ENCODE measurements at regions not wholly inside any gene's neighbourhood (a gene's known extent, or its start where the extent isn't known, plus 50 kb on each side); places are given as distances from the start of the nearest gene placed in this dataset.

- Mint-ChIP-seq H3K4me3 (no peak overlapping the region), H3K9me3 (no peaks in the 10 kb centered on the region), H3K27me3 (no peaks in the 10 kb centered on the region), H3K27ac (no peak overlapping the region), H3K4me1 (ENCODE audit: low read depth) (no peaks in the 10 kb centered on the region), H3K36me3 (ENCODE audit: low read depth) (no peaks in the 10 kb centered on the region)
- Histone ChIP-seq H3K36me3 (ENCODE audit: insufficient read depth, low read length) (no peaks in the 10 kb centered on the region), H3K4me3 (ENCODE audit: low read length) (no peak overlapping the region), H3K9me3 (ENCODE audit: control insufficient read depth in 1 of 2, insufficient read depth in 1 of 2, low read length in 2 of 2) (peaks cover 0 to 3% of the 10 kb centered on the region in 2 experiments), H3K27me3 (ENCODE audit: control insufficient read depth in 1 of 2, insufficient read depth in 2 of 2, low read length in 2 of 2) (no peaks in the 10 kb centered on the region), H3K4me1 (ENCODE audit: insufficient read depth, low read length) (no peaks in the 10 kb centered on the region), H3K27ac (ENCODE audit: low read depth in 1 of 2, low read length in 2 of 2) (no peak overlapping the region)
- intact Hi-C loops (cut with DNase I, micrococcal nuclease), result no loop called here
- no peak for TF ChIP-seq CTCF (IDR thresholded peaks at IDR 0.05)
- ChIA-PET POLR2A (no interaction called here), CTCF (no interaction called here)
- DNase-seq, result no peak
- ATAC-seq (ENCODE audit: poor library complexity), result no peak
Observed at GRCh38 chr12:60195483-60195882, 599.7 kb downstream of the SLC16A7 start.

GRCh38 chr12:60196366-60196765, 600.5 kb downstream of the SLC16A7 start:
- H3K4me3 Mint-ChIP-seq, result no peak overlapping the region

GRCh38 chr12:60197589-60197988, 601.8 kb downstream of the SLC16A7 start:
- intact Hi-C loops (cut with DNase I, micrococcal nuclease), result no loop called here
- ChIA-PET CTCF (no interaction called here), POLR2A (no interaction called here)
- Histone ChIP-seq H3K36me3 (ENCODE audit: insufficient read depth, low read length) (no peaks in the 10 kb centered on the region), H3K4me1 (ENCODE audit: insufficient read depth, low read length) (no peaks in the 10 kb centered on the region), H3K9me3 (ENCODE audit: control insufficient read depth in 1 of 2, insufficient read depth in 1 of 2, low read length in 2 of 2) (peaks cover 0 to 3% of the 10 kb centered on the region in 2 experiments), H3K27me3 (ENCODE audit: control insufficient read depth in 1 of 2, insufficient read depth in 2 of 2, low read length in 2 of 2) (no peaks in the 10 kb centered on the region), H3K27ac (ENCODE audit: low read depth in 1 of 2, low read length in 2 of 2) (no peak overlapping the region), H3K4me3 (ENCODE audit: low read length) (no peak overlapping the region)
- no peak overlapping the region for H3K4me3 Mint-ChIP-seq
- no peaks in the 10 kb centered on the region for H3K9me3 Mint-ChIP-seq
- no peaks in the 10 kb centered on the region for H3K36me3 Mint-ChIP-seq (ENCODE audit: low read depth)
- no peak for ATAC-seq (ENCODE audit: poor library complexity)
- H3K4me1 Mint-ChIP-seq (ENCODE audit: low read depth), result no peaks in the 10 kb centered on the region
- H3K27me3 Mint-ChIP-seq, result no peaks in the 10 kb centered on the region
- H3K27ac Mint-ChIP-seq, result no peak overlapping the region
- DNase-seq, result no peak
- no peak for TF ChIP-seq CTCF (IDR thresholded peaks at IDR 0.05)

More at GRCh38 chr12:60196366-60196765, 600.5 kb downstream of the SLC16A7 start:
- peaks cover 0 to 3% of the 10 kb centered on the region in 2 experiments for H3K9me3 ChIP-seq (ENCODE audit: control insufficient read depth in 1 of 2, insufficient read depth in 1 of 2, low read length in 2 of 2)
- no peak overlapping the region for H3K27ac ChIP-seq (ENCODE audit: low read depth in 1 of 2, low read length in 2 of 2)
- Mint-ChIP-seq H3K27ac (no peak overlapping the region), H3K9me3 (no peaks in the 10 kb centered on the region), H3K36me3 (ENCODE audit: low read depth) (no peaks in the 10 kb centered on the region), H3K27me3 (no peaks in the 10 kb centered on the region), H3K4me1 (ENCODE audit: low read depth) (no peaks in the 10 kb centered on the region)
- ChIA-PET CTCF (no interaction called here), POLR2A (no interaction called here)
- intact Hi-C loops (cut with DNase I, micrococcal nuclease), result no loop called here
- no peak overlapping the region for H3K4me3 ChIP-seq (ENCODE audit: low read length)
- no peak for TF ChIP-seq CTCF (IDR thresholded peaks at IDR 0.05)
- no peaks in the 10 kb centered on the region for H3K4me1 ChIP-seq (ENCODE audit: insufficient read depth, low read length)
- DNase-seq (no peak), ATAC-seq (ENCODE audit: poor library complexity) (no peak)
- no peaks in the 10 kb centered on the region for H3K36me3 ChIP-seq (ENCODE audit: insufficient read depth, low read length)
- H3K27me3 ChIP-seq (ENCODE audit: control insufficient read depth in 1 of 2, insufficient read depth in 2 of 2, low read length in 2 of 2), result no peaks in the 10 kb centered on the region
